Cardiac fibroblast (primary cell): ENCODE measurements at regions not wholly inside any gene's neighbourhood (a gene's known extent, or its start where the extent isn't known, plus 50 kb on each side); places are given as distances from the start of the nearest gene placed in this dataset.

ENCODE experiments used
- DNase-seq, 2 donors: peaks; one replicate each; pipeline versions ENCODE4 v3.0.0 to v3.0.0-alpha.2; 2010; ENCODE audit warnings: low read depth in 2 of 2
- H3K4me3 ChIP-seq, 2 donors: replicated peaks in 1 of 2; 1 replicate in 1 of 2; 2 replicates in 1 of 2; pipeline ENCODE4 v1.5.1; 2011; ENCODE audit warnings: low read depth in 2 of 2, low read length in 2 of 2, mild to moderate bottlenecking in 2 of 2, moderate library complexity in 1 of 2
- TF ChIP-seq, protein P1 (sequence below): IDR thresholded peaks from one replicate; pipeline ENCODE4 v1.5.1; 2011; ENCODE audit warnings: low read depth, mild to moderate bottlenecking, low read length, inconsistent platforms

DNA sequence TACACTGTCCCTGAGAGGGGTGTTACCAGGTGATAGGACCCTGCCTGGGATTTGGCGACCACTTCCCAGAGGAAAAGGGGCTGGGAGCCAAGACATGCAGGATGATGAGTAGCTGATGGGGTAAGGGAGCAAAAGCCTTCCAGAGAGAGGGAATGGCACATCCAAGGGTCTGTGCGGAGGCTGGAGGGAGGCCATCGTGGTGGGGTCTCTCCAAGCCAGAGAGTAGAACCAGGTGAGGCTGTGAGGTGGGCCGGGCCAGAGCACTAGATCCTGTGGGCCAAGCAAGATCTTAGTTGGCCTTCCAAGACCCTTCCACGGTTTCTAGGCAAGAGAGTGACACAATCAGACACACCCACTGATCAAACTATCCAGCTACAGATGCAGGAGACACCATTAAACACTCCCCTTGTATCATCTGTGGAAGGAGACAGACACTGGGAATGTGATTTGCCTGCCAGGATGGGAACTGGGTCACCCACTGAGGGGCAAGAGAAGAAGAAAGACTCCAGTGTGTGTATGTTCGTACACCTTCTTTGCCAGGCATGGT is 128.9 kb downstream of the BANF2 start:
- TF ChIP-seq, protein P1, sequence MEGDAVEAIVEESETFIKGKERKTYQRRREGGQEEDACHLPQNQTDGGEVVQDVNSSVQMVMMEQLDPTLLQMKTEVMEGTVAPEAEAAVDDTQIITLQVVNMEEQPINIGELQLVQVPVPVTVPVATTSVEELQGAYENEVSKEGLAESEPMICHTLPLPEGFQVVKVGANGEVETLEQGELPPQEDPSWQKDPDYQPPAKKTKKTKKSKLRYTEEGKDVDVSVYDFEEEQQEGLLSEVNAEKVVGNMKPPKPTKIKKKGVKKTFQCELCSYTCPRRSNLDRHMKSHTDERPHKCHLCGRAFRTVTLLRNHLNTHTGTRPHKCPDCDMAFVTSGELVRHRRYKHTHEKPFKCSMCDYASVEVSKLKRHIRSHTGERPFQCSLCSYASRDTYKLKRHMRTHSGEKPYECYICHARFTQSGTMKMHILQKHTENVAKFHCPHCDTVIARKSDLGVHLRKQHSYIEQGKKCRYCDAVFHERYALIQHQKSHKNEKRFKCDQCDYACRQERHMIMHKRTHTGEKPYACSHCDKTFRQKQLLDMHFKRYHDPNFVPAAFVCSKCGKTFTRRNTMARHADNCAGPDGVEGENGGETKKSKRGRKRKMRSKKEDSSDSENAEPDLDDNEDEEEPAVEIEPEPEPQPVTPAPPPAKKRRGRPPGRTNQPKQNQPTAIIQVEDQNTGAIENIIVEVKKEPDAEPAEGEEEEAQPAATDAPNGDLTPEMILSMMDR: no peak
- no peak overlapping the region for H3K4me3 ChIP-seq
- no peak for DNase-seq

DNA sequence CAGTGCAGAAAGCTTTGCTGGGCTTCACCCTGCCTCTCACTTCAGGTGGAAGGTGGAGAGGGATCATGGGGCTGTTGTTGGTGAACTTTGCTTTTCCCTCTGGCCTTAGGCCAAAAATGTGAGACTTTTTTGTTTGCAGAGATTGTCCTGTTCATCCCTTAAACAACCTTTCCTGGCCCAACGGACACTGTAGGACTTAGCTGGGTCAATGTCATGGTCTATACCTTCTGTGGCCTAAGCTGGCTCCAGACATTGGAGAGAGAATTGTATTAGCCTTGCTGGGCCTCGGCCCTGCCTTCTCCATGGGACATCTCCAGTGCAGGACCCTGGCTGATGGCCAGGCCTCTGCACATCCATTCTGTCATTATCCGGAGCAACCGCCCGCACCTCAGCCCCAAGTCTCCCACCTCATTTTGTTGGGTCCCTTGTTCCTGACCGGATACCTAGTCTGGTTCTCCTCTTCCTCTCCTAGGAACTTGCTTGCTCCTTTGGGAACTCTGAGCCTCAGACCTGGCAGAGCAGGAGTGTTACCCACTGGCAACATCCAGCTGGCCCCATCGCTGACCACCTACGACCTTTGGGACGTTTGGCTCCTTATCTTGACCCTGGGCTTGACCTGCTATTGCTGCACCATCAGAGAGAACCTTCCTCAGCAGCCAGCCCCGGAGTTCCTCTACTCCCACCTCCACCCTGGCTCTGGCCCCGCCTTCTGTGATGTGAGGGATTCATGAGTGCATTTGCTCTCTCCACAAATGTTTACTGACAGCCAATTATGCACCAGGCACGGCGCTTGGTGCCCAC is 128.2 kb downstream of the BANF2 start:
- H3K4me3 ChIP-seq: no peak overlapping the region
- no peak for DNase-seq

GRCh38 chr20:17827079-17827478 is 127.3 kb downstream of the BANF2 start:
- no peak overlapping the region for H3K4me3 ChIP-seq
- DNase-seq: no peak
- TF ChIP-seq, protein P1: no peak

More for the DNA sequence above, 128.2 kb downstream of the BANF2 start:
- TF ChIP-seq, protein P1: no peak

DNA sequence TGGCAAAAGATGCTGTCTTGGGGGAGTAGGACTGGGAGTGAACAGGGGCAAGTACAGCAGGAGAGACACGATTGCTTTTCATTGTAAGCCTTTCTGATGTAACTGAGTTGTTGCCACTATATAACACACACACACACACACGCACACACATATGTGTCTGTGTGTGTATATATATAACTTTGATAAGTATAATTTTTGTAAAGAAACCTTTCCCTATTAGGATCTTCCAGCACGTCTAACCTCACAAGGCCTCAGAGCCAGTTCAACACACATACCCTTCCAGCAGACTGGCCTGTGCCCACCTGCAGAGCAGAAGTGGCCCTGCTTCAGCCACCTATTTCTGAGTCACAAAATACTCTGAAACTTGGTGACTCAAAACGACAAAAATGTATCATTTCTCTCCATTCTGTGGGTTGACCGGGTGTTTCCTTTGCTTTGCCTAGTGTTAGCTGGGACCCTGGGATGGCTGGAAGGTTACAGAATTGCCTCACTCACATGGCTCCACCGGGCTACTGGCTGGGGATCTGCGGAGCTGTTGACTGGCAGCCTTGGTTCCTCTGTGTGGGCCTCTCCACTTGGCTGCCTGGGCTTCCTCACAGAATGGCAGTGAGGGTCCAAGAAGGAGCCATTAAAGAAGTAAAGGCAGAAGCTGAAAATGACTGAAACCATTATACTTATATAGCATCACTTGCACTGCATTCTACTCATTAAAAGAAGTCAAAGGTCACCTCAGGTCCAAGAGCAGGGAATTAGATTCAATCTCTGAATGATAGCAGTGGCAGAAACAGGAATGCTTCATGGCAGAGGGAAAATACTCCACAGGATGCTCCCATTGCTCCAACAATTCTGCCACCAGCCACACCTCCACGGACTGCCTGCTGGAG is 126.4 kb downstream of the BANF2 start:
- peak in 1 of 2 donors; percentile 53 for DNase-seq
- H3K4me3 ChIP-seq: no peak overlapping the region
- TF ChIP-seq, protein P1: no peak

GRCh38 chr20:17825252-17825959 is 125.6 kb downstream of the BANF2 start:
- TF ChIP-seq, protein P1: no peak
- H3K4me3 ChIP-seq: no peak overlapping the region
- DNase-seq: peak; percentile 44 to 57

DNA sequence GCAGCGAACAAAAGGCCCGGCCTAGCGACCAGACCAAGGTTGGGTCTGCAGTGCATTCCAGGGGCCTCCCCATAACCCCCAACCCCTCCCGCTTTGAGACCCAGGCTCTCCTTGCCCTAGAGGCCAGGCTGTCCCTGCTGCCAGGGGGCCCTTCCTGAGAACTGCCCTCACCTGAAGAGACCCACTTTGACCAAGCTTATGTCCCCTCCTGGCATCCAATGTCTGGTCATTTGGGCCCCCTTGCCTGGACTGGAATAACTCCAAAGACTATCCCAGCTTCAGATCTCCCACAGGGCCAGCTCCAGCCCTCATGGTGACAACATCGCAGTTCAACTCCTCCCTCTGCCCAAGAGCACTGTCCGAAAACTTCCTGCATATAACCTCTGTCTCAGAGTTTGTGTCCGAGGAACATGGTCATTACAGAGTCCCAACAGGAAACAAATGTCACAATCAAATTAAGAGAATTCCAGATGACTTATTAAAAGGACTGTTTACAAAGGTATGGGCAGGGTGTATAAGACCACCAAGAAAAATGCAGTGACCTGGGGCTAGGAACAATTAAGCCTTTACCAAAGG is 125.0 kb downstream of the BANF2 start:
- DNase-seq: no peak
- H3K4me3 ChIP-seq: no peak overlapping the region
- TF ChIP-seq, protein P1: no peak
